ENCODE measurements at regions not wholly inside any gene's neighbourhood (a gene's known extent, or its start where the extent isn't known, plus 50 kb on each side); places are given as distances from the start of the nearest gene placed in this dataset.
"Not testable (repeated sequence)": the region's sequence is repeated elsewhere in the genome, so short reads cannot be mapped to it uniquely, and the experiment has no call there.

GRCh38 chr5:3186736-3187405, 408.8 kb upstream of the IRX1 start:
- ATAC-seq = no peak

GRCh38 chr5:3186156-3186555, 409.5 kb upstream of the IRX1 start:
- ATAC-seq = no peak

- ATAC-seq = no peak
Observed at GRCh38 chr5:3185488-3185887, 410.1 kb upstream of the IRX1 start.

GRCh38 chr5:3182133-3182876, 413.3 kb upstream of the IRX1 start:
- ATAC-seq = no peak

GRCh38 chr5:3181671-3182070, 414.0 kb upstream of the IRX1 start:
- ATAC-seq = no peak

- no peak for ATAC-seq
Observed at GRCh38 chr5:3180636-3181035, 415.0 kb upstream of the IRX1 start.

GRCh38 chr5:3179220-3179619, 416.4 kb upstream of the IRX1 start:
- ATAC-seq = no peak

- ATAC-seq = no peak
Observed at GRCh38 chr5:3177338-3177737, 418.3 kb upstream of the IRX1 start.

GRCh38 chr5:3175416-3175815, 420.2 kb upstream of the IRX1 start:
- no peak for ATAC-seq

- ATAC-seq = no peak
Observed at GRCh38 chr5:3167473-3167872, 416.0 kb upstream of the IRX2 start.

GRCh38 chr5:3163626-3164025, 412.1 kb upstream of the IRX2 start:
- no peak for ATAC-seq

GRCh38 chr5:3161672-3162071, 410.2 kb upstream of the IRX2 start:
- ATAC-seq = no peak

- no peak for ATAC-seq
Observed at GRCh38 chr5:3157214-3157613, 405.7 kb upstream of the IRX2 start.

GRCh38 chr5:3155717-3156116, 404.2 kb upstream of the IRX2 start:
- ATAC-seq = no peak

- no peak for ATAC-seq
Observed at GRCh38 chr5:3155046-3155445, 403.6 kb upstream of the IRX2 start.

- ATAC-seq = peak; percentile 53
Observed at GRCh38 chr5:3153906-3154305, 402.4 kb upstream of the IRX2 start.

GRCh38 chr5:3153226-3153858, 401.9 kb upstream of the IRX2 start:
- ATAC-seq = no peak

- ATAC-seq = no peak
Observed at GRCh38 chr5:3149899-3150298, 398.4 kb upstream of the IRX2 start.

- not testable (repeated sequence) for ATAC-seq
Observed at GRCh38 chr5:3147405-3147804, 395.9 kb upstream of the IRX2 start.

GRCh38 chr5:3145641-3146040, 394.2 kb upstream of the IRX2 start:
- ATAC-seq = no peak

GRCh38 chr5:3143382-3143781, 391.9 kb upstream of the IRX2 start:
- peak; percentile 60 for ATAC-seq

GRCh38 chr5:3142261-3143027, 391.0 kb upstream of the IRX2 start:
- no peak for ATAC-seq

GRCh38 chr5:3140117-3140516, 388.6 kb upstream of the IRX2 start:
- peak; percentile 21 for ATAC-seq
